Neural cell (in vitro differentiated cells): ENCODE measurements at regions not wholly inside any gene's neighbourhood (a gene's known extent, or its start where the extent isn't known, plus 50 kb on each side); places are given as distances from the start of the nearest gene placed in this dataset.

Experiments used
- H2AFZ ChIP-seq: fragments of 200-600, 300-800 bp; sonication (generic), shearing (Covaris generic); 2 replicates; pipeline ENCODE4 v1.6.0; 2014; ENCODE audit warnings: low read depth, mild to moderate bottlenecking, antibody characterized with exemption, low read length, moderate library complexity
- H3F3A ChIP-seq: fragments of 200-600 bp; shearing (Covaris generic); 2 replicates; pipeline ENCODE4 v1.6.1; 2016; ENCODE audit warnings: mild to moderate bottlenecking, moderate library complexity, mixed read lengths, antibody characterized with exemption, low read length; ENCODE audit not compliant: insufficient read depth, poor library complexity, severe bottlenecking
- H3K27ac ChIP-seq: fragments of 200-600, 300-800 bp; sonication (generic), shearing (Covaris generic); 2 replicates; pipeline ENCODE4 v1.5.1; 2014; ENCODE audit warnings: mild to moderate bottlenecking, low read length, moderate library complexity
- H3K27me3 ChIP-seq: fragments of 300-800, 200-600 bp; sonication (generic), shearing (Covaris generic); 2 replicates; pipeline ENCODE4 v1.6.0; 2014; ENCODE audit warnings: mild to moderate bottlenecking, low read depth, low read length, moderate library complexity; ENCODE audit not compliant: insufficient read depth
- H3K36me3 ChIP-seq: fragments of 300-800, 200-600 bp; sonication (generic), shearing (Covaris generic); 2 replicates; pipeline ENCODE4 v1.5.1; 2014; ENCODE audit warnings: mild to moderate bottlenecking, antibody characterized with exemption, low read length, moderate library complexity; ENCODE audit not compliant: insufficient read depth
- H3K4me2 ChIP-seq: fragments of 300-800, 200-600 bp; sonication (generic), shearing (Covaris generic); 2 replicates; pipeline ENCODE4 v1.6.0; 2014; ENCODE audit warnings: mild to moderate bottlenecking, low read length
- H3K4me3 ChIP-seq: fragments of 300-800, 200-600 bp; sonication (generic), shearing (Covaris generic); 2 replicates; pipeline ENCODE4 v1.5.1; 2014; ENCODE audit warnings: mild to moderate bottlenecking, low read length, moderate library complexity
- H3K79me2 ChIP-seq: fragments of 200-600 bp; shearing (Covaris generic); replicated peaks from 2 replicates; pipeline ENCODE4 v1.6.0; 2014; ENCODE audit warnings: mild to moderate bottlenecking, low read length, moderate library complexity; ENCODE audit not compliant: insufficient read depth
- H3K9ac ChIP-seq: fragments of 300-800, 200-600 bp; sonication (generic), shearing (Covaris generic); 2 replicates; pipeline ENCODE4 v1.6.1; 2016; ENCODE audit warnings: mild to moderate bottlenecking, low read length, mixed read lengths
- H3K9me2 ChIP-seq: fragments of 200-600 bp; shearing (Covaris generic); 2 replicates; pipeline ENCODE4 v1.6.1; 2016; ENCODE audit warnings: mild to moderate bottlenecking, low read length, mixed read lengths; ENCODE audit not compliant: insufficient read depth
- H3K9me3 ChIP-seq: fragments of 200-600, 300-800 bp; sonication (generic), shearing (Covaris generic); 2 replicates; pipeline ENCODE4 v1.6.1; 2016; ENCODE audit warnings: mild to moderate bottlenecking, mixed run types, low read length, moderate library complexity, mixed read lengths
- H4K20me1 ChIP-seq: fragments of 200-600 bp; shearing (Covaris generic); 2 replicates; pipeline ENCODE4 v1.6.1; 2016; ENCODE audit warnings: mild to moderate bottlenecking, mixed run types; ENCODE audit not compliant: insufficient read depth
- EP300 ChIP-seq: fragments of 450-650 bp; conservative IDR thresholded peaks from 2 replicates; pipeline ENCODE4 v1.6.1; 2014; ENCODE audit warnings: antibody characterized with exemption, mild to moderate bottlenecking, moderate library complexity; ENCODE audit not compliant: poor library complexity, severe bottlenecking
- EZH2 ChIP-seq: fragments of 200-600, 300-800 bp; shearing (Covaris generic), sonication (generic); IDR thresholded peaks from 2 replicates; pipeline ENCODE4 v1.6.1; 2014; ENCODE audit warnings: antibody characterized with exemption, low read length, borderline replicate concordance, mild to moderate bottlenecking; ENCODE audit not compliant: insufficient read depth, poor library complexity, severe bottlenecking
- MXI1 ChIP-seq: fragments of 450-650 bp; conservative IDR thresholded peaks from 2 replicates; pipeline ENCODE4 v1.6.1; 2014; ENCODE audit warnings: antibody characterized with exemption, mild to moderate bottlenecking; ENCODE audit not compliant: poor library complexity, severe bottlenecking
- POLR2AphosphoS5 ChIP-seq: IDR thresholded peaks from 2 replicates; pipeline ENCODE4 v1.6.1; 2012
- RAD21 ChIP-seq: fragments of 450-650 bp; conservative IDR thresholded peaks from 2 replicates; pipeline ENCODE4 v1.6.1; 2014; ENCODE audit warnings: antibody characterized with exemption, mild to moderate bottlenecking, moderate library complexity
- SMC3 ChIP-seq: fragments of 450-650 bp; conservative IDR thresholded peaks from 2 replicates; pipeline ENCODE4 v1.6.1; 2014; ENCODE audit warnings: antibody characterized with exemption, mild to moderate bottlenecking, moderate library complexity; ENCODE audit not compliant: poor library complexity
- TAF1 ChIP-seq: IDR thresholded peaks from 2 replicates; pipeline ENCODE4 v1.6.1; 2012; ENCODE audit warnings: low read depth
- TF ChIP-seq, protein P1 (sequence below): IDR thresholded peaks from 2 replicates; pipeline ENCODE4 v1.6.1; 2012; ENCODE audit warnings: borderline replicate concordance
- TF ChIP-seq, protein P2 (sequence below): fragments of 450-650 bp; IDR thresholded peaks from 2 replicates; pipeline ENCODE4 v1.5.1; 2014; ENCODE audit warnings: antibody characterized with exemption, mild to moderate bottlenecking, moderate library complexity; ENCODE audit not compliant: poor library complexity, severe bottlenecking

DNA sequence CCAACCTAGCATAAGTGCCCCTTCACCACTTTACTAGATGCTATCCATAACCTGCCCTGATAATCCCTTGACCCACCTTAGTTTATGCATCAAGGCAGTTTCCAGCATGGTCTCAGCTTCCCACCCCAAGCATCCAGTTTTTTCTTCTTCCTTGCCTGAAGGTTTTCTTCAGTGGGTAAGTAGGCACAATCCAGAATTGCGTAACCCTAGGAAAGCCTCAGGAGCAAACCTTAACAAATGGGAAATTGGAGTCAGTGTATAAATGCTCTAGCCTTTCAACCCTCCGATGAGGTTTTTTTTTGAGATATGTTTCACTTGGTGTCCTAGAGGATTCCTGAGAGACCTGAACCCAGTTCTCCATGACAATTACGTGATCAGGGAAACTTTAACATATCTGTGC, 614.0 kb upstream of the BOD1L1 start:
- no peak overlapping the region for H2AFZ ChIP-seq

DNA sequence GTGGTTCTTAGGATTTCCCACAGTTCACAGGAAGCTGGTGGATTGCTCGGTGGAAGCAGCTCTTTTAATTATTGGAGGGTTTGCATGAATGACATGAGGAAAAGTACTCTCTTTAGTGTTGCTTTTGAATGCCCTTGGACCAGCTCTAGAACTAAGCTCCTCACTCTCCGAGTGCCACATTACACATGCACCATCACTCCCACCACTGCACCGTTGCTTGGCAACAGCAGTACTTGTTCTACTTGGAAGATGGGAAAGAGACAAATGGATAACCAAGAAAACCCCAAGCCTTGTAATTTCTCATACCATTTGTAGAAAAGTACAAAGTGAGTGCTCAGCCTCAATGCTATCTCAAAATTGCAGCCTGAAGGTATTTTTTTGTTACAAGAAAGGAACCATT, 620.2 kb upstream of the BOD1L1 start:
- H3K27me3 ChIP-seq: no peaks in the 10 kb centered on the region
- H3F3A ChIP-seq: no peaks in the 10 kb centered on the region
- H3K4me2 ChIP-seq: peak overlapping the region; percentile 63
- peak overlapping the region; percentile 53 for H3K4me3 ChIP-seq
- H2AFZ ChIP-seq: no peak overlapping the region
- H4K20me1 ChIP-seq: no peaks in the 10 kb centered on the region
- no peaks in the 10 kb centered on the region for H3K9me2 ChIP-seq
- no peaks in the 10 kb centered on the region for H3K79me2 ChIP-seq
- H3K9ac ChIP-seq: peak overlapping the region; percentile 10
- no peaks in the 10 kb centered on the region for H3K36me3 ChIP-seq
- H3K27ac ChIP-seq: peak overlapping the region; percentile 57
- H3K9me3 ChIP-seq: no peaks in the 10 kb centered on the region
- peak; percentile 51 for TF ChIP-seq MXI1
- TF ChIP-seq EP300: peak; percentile 61
- peak; percentile 51 for TF ChIP-seq POLR2AphosphoS5
- TF ChIP-seq SMC3: peak; percentile 44
- TF ChIP-seq, protein P1, sequence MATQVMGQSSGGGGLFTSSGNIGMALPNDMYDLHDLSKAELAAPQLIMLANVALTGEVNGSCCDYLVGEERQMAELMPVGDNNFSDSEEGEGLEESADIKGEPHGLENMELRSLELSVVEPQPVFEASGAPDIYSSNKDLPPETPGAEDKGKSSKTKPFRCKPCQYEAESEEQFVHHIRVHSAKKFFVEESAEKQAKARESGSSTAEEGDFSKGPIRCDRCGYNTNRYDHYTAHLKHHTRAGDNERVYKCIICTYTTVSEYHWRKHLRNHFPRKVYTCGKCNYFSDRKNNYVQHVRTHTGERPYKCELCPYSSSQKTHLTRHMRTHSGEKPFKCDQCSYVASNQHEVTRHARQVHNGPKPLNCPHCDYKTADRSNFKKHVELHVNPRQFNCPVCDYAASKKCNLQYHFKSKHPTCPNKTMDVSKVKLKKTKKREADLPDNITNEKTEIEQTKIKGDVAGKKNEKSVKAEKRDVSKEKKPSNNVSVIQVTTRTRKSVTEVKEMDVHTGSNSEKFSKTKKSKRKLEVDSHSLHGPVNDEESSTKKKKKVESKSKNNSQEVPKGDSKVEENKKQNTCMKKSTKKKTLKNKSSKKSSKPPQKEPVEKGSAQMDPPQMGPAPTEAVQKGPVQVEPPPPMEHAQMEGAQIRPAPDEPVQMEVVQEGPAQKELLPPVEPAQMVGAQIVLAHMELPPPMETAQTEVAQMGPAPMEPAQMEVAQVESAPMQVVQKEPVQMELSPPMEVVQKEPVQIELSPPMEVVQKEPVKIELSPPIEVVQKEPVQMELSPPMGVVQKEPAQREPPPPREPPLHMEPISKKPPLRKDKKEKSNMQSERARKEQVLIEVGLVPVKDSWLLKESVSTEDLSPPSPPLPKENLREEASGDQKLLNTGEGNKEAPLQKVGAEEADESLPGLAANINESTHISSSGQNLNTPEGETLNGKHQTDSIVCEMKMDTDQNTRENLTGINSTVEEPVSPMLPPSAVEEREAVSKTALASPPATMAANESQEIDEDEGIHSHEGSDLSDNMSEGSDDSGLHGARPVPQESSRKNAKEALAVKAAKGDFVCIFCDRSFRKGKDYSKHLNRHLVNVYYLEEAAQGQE: no peak
- no peak for TF ChIP-seq EZH2
- no peak for TF ChIP-seq TAF1
- TF ChIP-seq, protein P2, sequence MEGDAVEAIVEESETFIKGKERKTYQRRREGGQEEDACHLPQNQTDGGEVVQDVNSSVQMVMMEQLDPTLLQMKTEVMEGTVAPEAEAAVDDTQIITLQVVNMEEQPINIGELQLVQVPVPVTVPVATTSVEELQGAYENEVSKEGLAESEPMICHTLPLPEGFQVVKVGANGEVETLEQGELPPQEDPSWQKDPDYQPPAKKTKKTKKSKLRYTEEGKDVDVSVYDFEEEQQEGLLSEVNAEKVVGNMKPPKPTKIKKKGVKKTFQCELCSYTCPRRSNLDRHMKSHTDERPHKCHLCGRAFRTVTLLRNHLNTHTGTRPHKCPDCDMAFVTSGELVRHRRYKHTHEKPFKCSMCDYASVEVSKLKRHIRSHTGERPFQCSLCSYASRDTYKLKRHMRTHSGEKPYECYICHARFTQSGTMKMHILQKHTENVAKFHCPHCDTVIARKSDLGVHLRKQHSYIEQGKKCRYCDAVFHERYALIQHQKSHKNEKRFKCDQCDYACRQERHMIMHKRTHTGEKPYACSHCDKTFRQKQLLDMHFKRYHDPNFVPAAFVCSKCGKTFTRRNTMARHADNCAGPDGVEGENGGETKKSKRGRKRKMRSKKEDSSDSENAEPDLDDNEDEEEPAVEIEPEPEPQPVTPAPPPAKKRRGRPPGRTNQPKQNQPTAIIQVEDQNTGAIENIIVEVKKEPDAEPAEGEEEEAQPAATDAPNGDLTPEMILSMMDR: no peak
- peak; percentile 43 for TF ChIP-seq RAD21

More for the DNA sequence above, 614.0 kb upstream of the BOD1L1 start:
- no peak overlapping the region for H3K4me3 ChIP-seq
- no peaks in the 10 kb centered on the region for H3K79me2 ChIP-seq
- no peaks in the 10 kb centered on the region for H3K9me2 ChIP-seq
- no peaks in the 10 kb centered on the region for H3K36me3 ChIP-seq
- H4K20me1 ChIP-seq: no peaks in the 10 kb centered on the region
- H3K27ac ChIP-seq: no peak overlapping the region
- no peaks in the 10 kb centered on the region for H3K27me3 ChIP-seq
- H3K9me3 ChIP-seq: no peaks in the 10 kb centered on the region
- H3K4me2 ChIP-seq: no peak overlapping the region
- TF ChIP-seq SMC3: no peak
- no peak for TF ChIP-seq EZH2
- TF ChIP-seq TAF1: no peak
- TF ChIP-seq EP300: no peak
- TF ChIP-seq, protein P1: no peak
- no peak for TF ChIP-seq POLR2AphosphoS5
- TF ChIP-seq, protein P2: no peak
- TF ChIP-seq MXI1: no peak
- TF ChIP-seq RAD21: no peak
- H3F3A ChIP-seq: no peaks in the 10 kb centered on the region
- no peak overlapping the region for H3K9ac ChIP-seq
